DND-41 (cell line): ENCODE measurements at regions not wholly inside any gene's neighbourhood (a gene's known extent, or its start where the extent isn't known, plus 50 kb on each side); places are given as distances from the start of the nearest gene placed in this dataset.

ENCODE experiments used
- ATAC-seq: fragments of 200-7000 bp; cut with Tn5 transposase; 3 replicates; pipeline ENCODE4 v1.9.1; 2021; ENCODE audit warnings: low read depth; ENCODE audit not compliant: insufficient read depth
- DNase-seq: peaks from one replicate; pipeline ENCODE4 v3.0.0-alpha.2; 2020
- H2AFZ ChIP-seq: 2 replicates; pipeline ENCODE4 v1.6.0; 2012; ENCODE audit warnings: low read depth, low read length
- H3K27ac ChIP-seq: 2 replicates; pipeline ENCODE4 v1.5.1; 2012; ENCODE audit warnings: low read length, inconsistent platforms
- H3K27me3 ChIP-seq: fragments of 200-600 bp; sonication (generic); 2 replicates; pipeline ENCODE4 v1.6.0; 2012; ENCODE audit warnings: low read length, mild to moderate bottlenecking, inconsistent platforms; ENCODE audit not compliant: insufficient read depth, poor library complexity
- H3K36me3 ChIP-seq: 2 replicates; pipeline ENCODE4 v1.5.1; 2012; ENCODE audit warnings: low read length, inconsistent platforms; ENCODE audit not compliant: insufficient read depth
- H3K4me1 ChIP-seq: 2 replicates; pipeline ENCODE4 v1.5.1; 2012; ENCODE audit warnings: mild to moderate bottlenecking, low read length; ENCODE audit not compliant: insufficient read depth
- H3K4me2 ChIP-seq: 2 replicates; pipeline ENCODE4 v1.6.0; 2012; ENCODE audit warnings: mild to moderate bottlenecking, moderate library complexity, low read length, inconsistent platforms; ENCODE audit not compliant: insufficient read depth
- H3K4me3 ChIP-seq, 2 experiments: fragments of 200-600 bp in 1 of 2; shearing (Covaris generic) in 1 of 2; 2 replicates each; pipeline ENCODE4 v1.5.1; 2012 to 2016; ENCODE audit warnings: inconsistent platforms in 2 of 2, low read length in 2 of 2, mild to moderate bottlenecking in 2 of 2, low read depth in 1 of 2, moderate library complexity in 1 of 2
- H3K79me2 ChIP-seq: 2 replicates; pipeline ENCODE4 v1.6.0; 2012; ENCODE audit warnings: low read length, inconsistent platforms; ENCODE audit not compliant: insufficient read depth
- H3K9ac ChIP-seq: 2 replicates; pipeline ENCODE4 v1.6.0; 2012; ENCODE audit warnings: low read depth, mild to moderate bottlenecking, inconsistent platforms, low read length, moderate library complexity
- H3K9me3 ChIP-seq: 2 replicates; pipeline ENCODE4 v1.5.1; 2012; ENCODE audit warnings: low read length, moderate library complexity, mild to moderate bottlenecking, inconsistent platforms; ENCODE audit not compliant: insufficient read depth, severe bottlenecking
- H4K20me1 ChIP-seq: 2 replicates; pipeline ENCODE4 v1.6.0; 2012; ENCODE audit warnings: low read length; ENCODE audit not compliant: insufficient read depth
- CTCF ChIP-seq: IDR thresholded peaks from 2 replicates; pipeline ENCODE4 v1.5.1; 2012; ENCODE audit warnings: borderline replicate concordance, low read length, moderate library complexity, mild to moderate bottlenecking; ENCODE audit not compliant: poor library complexity, severe bottlenecking; ENCODE audit errors: extremely low read depth
- EZH2 ChIP-seq: IDR thresholded peaks from 3 replicates; pipeline ENCODE4 v1.6.1; 2012; ENCODE audit warnings: borderline replicate concordance, low read depth, mild to moderate bottlenecking, moderate library complexity, low read length, inconsistent platforms; ENCODE audit not compliant: severe bottlenecking

- peaks cover 20% of the 10 kb centered on the region for H3K9me3 ChIP-seq
- H3K36me3 ChIP-seq: no peaks in the 10 kb centered on the region
- H3K79me2 ChIP-seq: no peaks in the 10 kb centered on the region
- ATAC-seq: no peak
- no peak overlapping the region for H2AFZ ChIP-seq
- H3K4me1 ChIP-seq: no peaks in the 10 kb centered on the region
- H3K4me3 ChIP-seq: no peak overlapping the region
- H3K27ac ChIP-seq: no peak overlapping the region
- no peak overlapping the region for H3K9ac ChIP-seq
- TF ChIP-seq EZH2: no peak
- no peak for TF ChIP-seq CTCF
- no peak for DNase-seq
- H3K4me2 ChIP-seq: no peak overlapping the region
- no peaks in the 10 kb centered on the region for H4K20me1 ChIP-seq
- H3K27me3 ChIP-seq: no peaks in the 10 kb centered on the region
Observed at GRCh38 chr2:2751715-2752315, 420.7 kb upstream of the MYT1L start.

DNA sequence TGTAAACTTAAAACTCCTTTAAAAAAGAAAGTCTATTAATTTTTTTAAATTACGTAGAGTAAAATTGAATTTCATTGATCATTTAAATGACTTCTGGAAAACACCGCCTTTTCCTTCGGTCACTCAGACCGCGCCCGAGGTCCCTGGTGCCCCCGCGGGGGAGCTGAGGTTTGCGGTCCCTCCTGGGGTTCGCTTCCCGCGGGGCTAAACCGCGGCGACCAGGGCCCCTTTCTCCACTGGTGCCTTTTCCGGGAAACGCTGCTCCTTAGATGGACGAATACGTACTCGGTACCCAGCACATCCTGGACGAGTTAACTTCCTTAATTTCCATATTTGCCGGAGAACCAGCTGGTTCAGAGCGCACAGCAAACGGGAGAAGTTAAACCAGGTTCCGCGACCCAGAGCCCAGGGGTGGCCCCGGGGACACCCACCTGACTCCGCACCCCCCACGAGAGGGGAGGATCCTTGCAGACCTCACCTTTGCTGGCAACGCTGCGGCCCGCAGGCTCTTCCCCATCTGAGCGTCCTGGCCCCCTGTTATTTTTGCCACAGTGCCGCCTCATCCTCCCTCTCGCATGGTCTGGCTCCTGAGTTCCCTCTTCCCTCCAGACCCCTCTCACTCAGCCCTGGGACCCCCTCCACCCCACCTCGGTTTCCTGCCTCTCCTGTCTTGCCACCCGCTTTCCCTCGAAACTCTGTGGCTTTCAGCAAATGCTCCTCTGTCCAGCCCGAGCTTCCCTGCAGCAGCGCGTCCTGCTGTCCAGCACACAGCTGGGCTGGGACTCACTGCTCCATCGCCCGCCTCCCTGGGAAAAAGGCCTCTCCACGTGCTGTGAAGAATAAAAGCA is 420.0 kb upstream of the MYT1L start:
- no peaks in the 10 kb centered on the region for H3K27me3 ChIP-seq
- DNase-seq (no peak), ATAC-seq (no peak)
- H3K79me2 ChIP-seq: no peaks in the 10 kb centered on the region
- no peaks in the 10 kb centered on the region for H3K36me3 ChIP-seq
- no peak overlapping the region for H3K27ac ChIP-seq
- no peaks in the 10 kb centered on the region for H3K4me1 ChIP-seq
- H4K20me1 ChIP-seq: no peaks in the 10 kb centered on the region
- peaks cover 20% of the 10 kb centered on the region for H3K9me3 ChIP-seq
- H3K4me3 ChIP-seq: no peak overlapping the region
- H2AFZ ChIP-seq: no peak overlapping the region
- H3K9ac ChIP-seq: no peak overlapping the region
- no peak overlapping the region for H3K4me2 ChIP-seq
- TF ChIP-seq EZH2: no peak
- no peak for TF ChIP-seq CTCF

DNA sequence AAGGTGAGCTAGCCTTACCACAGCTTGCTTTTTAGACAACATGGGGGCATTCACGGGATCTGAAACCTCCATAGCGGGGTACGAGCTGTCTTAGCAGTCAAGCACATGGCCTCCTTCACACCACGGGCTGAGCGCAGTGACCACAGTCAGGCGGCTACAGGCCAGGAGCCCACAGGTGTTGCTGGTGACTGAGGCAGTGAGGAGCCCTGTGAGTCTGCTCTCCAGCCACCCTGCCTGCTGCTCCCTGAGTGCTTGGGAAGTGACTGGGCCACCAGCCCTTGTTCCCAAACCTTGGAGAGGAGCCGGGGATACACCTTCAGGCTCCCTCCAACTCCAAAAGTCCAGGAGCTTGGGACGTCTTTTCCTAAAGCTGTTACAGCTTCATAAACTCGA is 418.1 kb upstream of the MYT1L start:
- Histone ChIP-seq H3K27me3 (no peaks in the 10 kb centered on the region), H3K9me3 (peaks cover 18% of the 10 kb centered on the region), H2AFZ (no peak overlapping the region), H3K36me3 (no peaks in the 10 kb centered on the region), H3K4me2 (no peak overlapping the region), H3K4me3 (no peak overlapping the region), H3K4me1 (no peaks in the 10 kb centered on the region), H3K9ac (no peak overlapping the region), H4K20me1 (no peaks in the 10 kb centered on the region), H3K27ac (no peak overlapping the region), H3K79me2 (no peaks in the 10 kb centered on the region)
- no peak for DNase-seq
- no peak for TF ChIP-seq EZH2
- no peak for TF ChIP-seq CTCF
- no peak for ATAC-seq
